ENCODE measurements at regions not wholly inside any gene's neighbourhood (a gene's known extent, or its start where the extent isn't known, plus 50 kb on each side); places are given as distances from the start of the nearest gene placed in this dataset.
"Not testable (repeated sequence)": the region's sequence is repeated elsewhere in the genome, so short reads cannot be mapped to it uniquely, and the experiment has no call there.

- no peak for DNase-seq
These were observed 201.2 kb upstream of the ERCC4 start for GRCh38 chr16:13718748-13719147.

GRCh38 chr16:13727943-13728342, 192.0 kb upstream of the ERCC4 start:
- DNase-seq = no peak

GRCh38 chr16:13733561-13733960, 186.4 kb upstream of the ERCC4 start:
- peak in 2 of 3 donors; percentile 39 to 72 for DNase-seq

- DNase-seq = not testable (repeated sequence)
These were observed 180.2 kb upstream of the ERCC4 start for GRCh38 chr16:13739621-13740373.

GRCh38 chr16:13742928-13743327, 177.0 kb upstream of the ERCC4 start:
- DNase-seq = no peak

- DNase-seq = no peak
These were observed 176.4 kb upstream of the ERCC4 start for GRCh38 chr16:13743571-13743970.

- no peak for DNase-seq
These were observed 163.4 kb upstream of the ERCC4 start for GRCh38 chr16:13756411-13757140.

- no peak for DNase-seq
These were observed 153.6 kb upstream of the ERCC4 start for GRCh38 chr16:13766334-13766733.

- DNase-seq = peak in 1 of 3 donors; percentile 21
These were observed 152.7 kb upstream of the ERCC4 start for GRCh38 chr16:13767215-13767614.

GRCh38 chr16:13768471-13768870, 151.5 kb upstream of the ERCC4 start:
- DNase-seq = no peak

- DNase-seq = no peak
These were observed 149.5 kb upstream of the ERCC4 start for GRCh38 chr16:13770436-13770835.

GRCh38 chr16:13772782-13773181, 147.2 kb upstream of the ERCC4 start:
- DNase-seq = no peak

GRCh38 chr16:13779676-13780075, 140.3 kb upstream of the ERCC4 start:
- DNase-seq = no peak

GRCh38 chr16:13780406-13781168, 139.4 kb upstream of the ERCC4 start:
- peak; percentile 46 to 62 (median 50) for DNase-seq

- peak in 1 of 3 donors; percentile 10 for DNase-seq
These were observed 138.8 kb upstream of the ERCC4 start for GRCh38 chr16:13781169-13781564.

GRCh38 chr16:13781575-13782338, 138.2 kb upstream of the ERCC4 start:
- DNase-seq = peak; percentile 51 to 69 (median 58)

GRCh38 chr16:13791095-13791494, 128.9 kb upstream of the ERCC4 start:
- DNase-seq = no peak

- DNase-seq = peak; percentile 15 to 60 (median 51)
These were observed 126.0 kb upstream of the ERCC4 start for GRCh38 chr16:13793841-13794409.

- no peak for DNase-seq
These were observed 124.8 kb upstream of the ERCC4 start for GRCh38 chr16:13795131-13795530.

GRCh38 chr16:13797718-13798117, 122.2 kb upstream of the ERCC4 start:
- DNase-seq = no peak

GRCh38 chr16:13798211-13798610, 121.7 kb upstream of the ERCC4 start:
- DNase-seq = no peak
